B cell (primary cell): ENCODE measurements at regions not wholly inside any gene's neighbourhood (a gene's known extent, or its start where the extent isn't known, plus 50 kb on each side); places are given as distances from the start of the nearest gene placed in this dataset.

Experiments used
- ATAC-seq: fragments of 200-7000 bp; cut with Tn5 transposase; one replicate; pipeline ENCODE4 v1.10.0; 2021; ENCODE audit warnings: low read depth, mild to moderate bottlenecking, moderate number of reproducible peaks, moderate library complexity
- CTCF ChIA-PET: fragments of 350-600 bp; sonication (Branson Sonifier 250); formaldehyde crosslinking; loops from one replicate; lab custom pipeline; 2021; ENCODE audit warnings: antibody characterized with exemption, inconsistent platforms; lab: Charles Lee
- POLR2A ChIA-PET: fragments of 350-600 bp; sonication (Branson Sonifier 250); formaldehyde crosslinking; loops from one replicate; lab custom pipeline; 2021; ENCODE audit warnings: antibody characterized with exemption; lab: Charles Lee
- DNase-seq: peaks from one replicate; pipeline ENCODE4 v3.0.0; 2013
- H2AFZ ChIP-seq: 2 replicates; pipeline ENCODE4 v1.6.1; 2012; ENCODE audit warnings: mild to moderate bottlenecking, low read depth, low read length; ENCODE audit not compliant: insufficient read depth, poor library complexity, severe bottlenecking
- H3K27ac ChIP-seq, 2 donors: 1 replicate in 1 of 2; 2 replicates in 1 of 2; pipeline ENCODE4 v1.5.1; 2012 to 2013; ENCODE audit warnings: low read length in 2 of 2, mild to moderate bottlenecking in 2 of 2, moderate library complexity in 1 of 2
- H3K27me3 ChIP-seq, 4 experiments: fragments of 200-600 bp in 1 of 4; sonication (generic) in 1 of 4; replicated peaks in 1 of 4; 1 replicate in 2 of 4; 2 replicates in 2 of 4; pipeline versions ENCODE4 v1.6.1 to v1.7.0; 2013 to 2016; ENCODE audit warnings: low read length in 3 of 4, mild to moderate bottlenecking in 2 of 4, mixed read lengths in 1 of 4, moderate library complexity in 1 of 4; ENCODE audit not compliant: insufficient read depth in 4 of 4, control insufficient read depth in 3 of 4; ENCODE audit errors: control extremely low read depth in 1 of 4
- H3K36me3 ChIP-seq, 2 experiments: replicated peaks in 1 of 2; 1 replicate in 1 of 2; 2 replicates in 1 of 2; pipeline versions ENCODE4 v1.6.1 to v1.7.1; 2013; ENCODE audit warnings: low read length in 1 of 2; ENCODE audit not compliant: insufficient read depth in 2 of 2, control insufficient read depth in 1 of 2; ENCODE audit errors: control extremely low read depth in 1 of 2, extremely low read depth in 1 of 2
- H3K4me1 ChIP-seq, 2 donors: fragments of 200-600 bp in 1 of 2; sonication (generic) in 1 of 2; 1 replicate in 1 of 2; 2 replicates in 1 of 2; pipeline versions ENCODE4 v1.5.1 to v1.6.1; 2013 to 2017; ENCODE audit warnings: low read length in 2 of 2; ENCODE audit not compliant: control insufficient read depth in 2 of 2, insufficient read depth in 2 of 2
- H3K4me2 ChIP-seq: replicated peaks from 2 replicates; pipeline ENCODE3; 2012; ENCODE audit warnings: mild to moderate bottlenecking, low read depth, low read length; ENCODE audit not compliant: poor library complexity, severe bottlenecking
- H3K4me3 ChIP-seq, 5 experiments: fragments of 200-600 bp in 1 of 5; sonication (generic) in 1 of 5; 1 replicate in 3 of 5; 2 replicates in 2 of 5; pipeline versions ENCODE4 v1.5.1 to v1.7.0; 2011 to 2016; ENCODE audit warnings: low read length in 4 of 5, mild to moderate bottlenecking in 4 of 5, low read depth in 2 of 5, control low read depth in 1 of 5, moderate library complexity in 1 of 5; ENCODE audit not compliant: insufficient read depth in 1 of 5; ENCODE audit errors: control extremely low read depth in 1 of 5, extremely low read depth in 1 of 5
- H3K79me2 ChIP-seq: fragments of 200-600 bp; sonication (generic); one replicate; pipeline ENCODE4 v1.6.0; 2016; ENCODE audit warnings: low read length; ENCODE audit not compliant: control insufficient read depth, insufficient read depth
- H3K9ac ChIP-seq: fragments of 200-600 bp; sonication (generic); 2 replicates; pipeline ENCODE4 v1.6.1; 2017; ENCODE audit warnings: mild to moderate bottlenecking, low read length, moderate library complexity
- H3K9me3 ChIP-seq, 3 donors: one replicate each; pipeline versions ENCODE4 v1.6.1 to v1.7.1; 2013; ENCODE audit warnings: low read length in 2 of 3; ENCODE audit not compliant: control insufficient read depth in 2 of 3, insufficient read depth in 1 of 3; ENCODE audit errors: control extremely low read depth in 1 of 3
- H4K20me1 ChIP-seq: 2 replicates; pipeline ENCODE4 v1.6.0; 2012; ENCODE audit warnings: mild to moderate bottlenecking, low read length; ENCODE audit not compliant: insufficient read depth, control insufficient read depth, poor library complexity, severe bottlenecking
- H3K27ac Mint-ChIP-seq: one replicate; pipeline ENCODE4 v1.8.0; 2021; ENCODE audit warnings: mixed read lengths
- H3K27me3 Mint-ChIP-seq: one replicate; pipeline ENCODE4 v1.8.0; 2021; ENCODE audit warnings: mixed read lengths
- H3K4me1 Mint-ChIP-seq: one replicate; pipeline ENCODE4 v1.8.0; 2021; ENCODE audit warnings: mixed read lengths
- H3K4me3 Mint-ChIP-seq: one replicate; pipeline ENCODE4 v1.8.0; 2021; ENCODE audit warnings: mixed read lengths
- H3K9me3 Mint-ChIP-seq: one replicate; pipeline ENCODE4 v1.8.0; 2022; ENCODE audit warnings: mixed read lengths; ENCODE audit not compliant: insufficient read depth
- EZH2 ChIP-seq: IDR thresholded peaks from 2 replicates; pipeline ENCODE4 v1.6.1; 2012; ENCODE audit warnings: borderline replicate concordance, low read depth, mild to moderate bottlenecking, moderate library complexity, low read length; ENCODE audit not compliant: insufficient read depth, poor library complexity, severe bottlenecking
- WGBS: methylation state at CpG from one replicate; pipeline ENCODE4 v1.1.5; 2013; ENCODE audit warnings: missing lambda C conversion rate; ENCODE audit not compliant: insufficient coverage; 5-methylcytosine and 5-hydroxymethylcytosine counted together
- intact Hi-C: fragments of 100-400 bp; cut with micrococcal nuclease; formaldehyde crosslinking; loops from one replicate; pipeline ENCODE4 v1.10.0; 2022
- TF ChIP-seq, protein P1 (sequence below): fragments of 200-600 bp; IDR thresholded peaks from one replicate; pipeline ENCODE4 v1.8.0; 2022; ENCODE audit warnings: antibody characterized with exemption, mild to moderate bottlenecking

DNA sequence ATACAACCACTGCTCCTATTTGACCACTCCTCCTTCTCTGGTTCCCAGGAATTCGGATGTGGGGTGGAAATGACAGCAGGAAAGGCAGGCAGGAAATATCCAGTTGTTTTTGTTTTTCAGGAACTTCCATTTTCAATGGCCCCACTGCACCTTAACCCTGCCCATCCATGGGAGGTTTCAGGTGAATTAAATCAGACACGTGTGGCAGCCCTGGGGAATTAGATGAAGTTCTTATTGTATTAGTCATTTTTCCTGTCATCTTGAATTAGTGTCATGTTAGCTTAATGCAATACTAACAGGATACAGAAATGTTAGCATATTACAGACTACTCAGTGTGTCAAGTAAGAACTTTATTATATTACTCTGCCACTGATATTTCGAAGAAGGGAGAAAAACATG lies 146.4 kb downstream of the CHD9NB start:
- Histone ChIP-seq H3K79me2 (no peaks in the 10 kb centered on the region), H3K9ac (no peak overlapping the region), H3K4me3 (no peak overlapping the region), H2AFZ (no peak overlapping the region), H3K36me3 (no peaks in the 10 kb centered on the region), H3K4me1 (no peaks in the 10 kb centered on the region), H3K9me3 (no peaks in the 10 kb centered on the region), H3K27me3 (no peaks in the 10 kb centered on the region), H4K20me1 (no peaks in the 10 kb centered on the region), H3K4me2 (no peak overlapping the region), H3K27ac (no peak overlapping the region)
- H3K27ac Mint-ChIP-seq: no peak overlapping the region
- no peak for TF ChIP-seq EZH2
- TF ChIP-seq, protein P1, sequence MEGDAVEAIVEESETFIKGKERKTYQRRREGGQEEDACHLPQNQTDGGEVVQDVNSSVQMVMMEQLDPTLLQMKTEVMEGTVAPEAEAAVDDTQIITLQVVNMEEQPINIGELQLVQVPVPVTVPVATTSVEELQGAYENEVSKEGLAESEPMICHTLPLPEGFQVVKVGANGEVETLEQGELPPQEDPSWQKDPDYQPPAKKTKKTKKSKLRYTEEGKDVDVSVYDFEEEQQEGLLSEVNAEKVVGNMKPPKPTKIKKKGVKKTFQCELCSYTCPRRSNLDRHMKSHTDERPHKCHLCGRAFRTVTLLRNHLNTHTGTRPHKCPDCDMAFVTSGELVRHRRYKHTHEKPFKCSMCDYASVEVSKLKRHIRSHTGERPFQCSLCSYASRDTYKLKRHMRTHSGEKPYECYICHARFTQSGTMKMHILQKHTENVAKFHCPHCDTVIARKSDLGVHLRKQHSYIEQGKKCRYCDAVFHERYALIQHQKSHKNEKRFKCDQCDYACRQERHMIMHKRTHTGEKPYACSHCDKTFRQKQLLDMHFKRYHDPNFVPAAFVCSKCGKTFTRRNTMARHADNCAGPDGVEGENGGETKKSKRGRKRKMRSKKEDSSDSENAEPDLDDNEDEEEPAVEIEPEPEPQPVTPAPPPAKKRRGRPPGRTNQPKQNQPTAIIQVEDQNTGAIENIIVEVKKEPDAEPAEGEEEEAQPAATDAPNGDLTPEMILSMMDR: no peak
- no CpG with 5 or more reads among the region's 3 CpGs for WGBS
- peaks cover 2% of the 10 kb centered on the region for H3K27me3 Mint-ChIP-seq
- no peaks in the 10 kb centered on the region for H3K4me1 Mint-ChIP-seq
- POLR2A ChIA-PET: no interaction called here
- no peak for ATAC-seq
- peaks cover 3% of the 10 kb centered on the region for H3K9me3 Mint-ChIP-seq
- CTCF ChIA-PET: no interaction called here
- H3K4me3 Mint-ChIP-seq: no peak overlapping the region
- DNase-seq: no peak
- intact Hi-C loops: no loop called here

DNA sequence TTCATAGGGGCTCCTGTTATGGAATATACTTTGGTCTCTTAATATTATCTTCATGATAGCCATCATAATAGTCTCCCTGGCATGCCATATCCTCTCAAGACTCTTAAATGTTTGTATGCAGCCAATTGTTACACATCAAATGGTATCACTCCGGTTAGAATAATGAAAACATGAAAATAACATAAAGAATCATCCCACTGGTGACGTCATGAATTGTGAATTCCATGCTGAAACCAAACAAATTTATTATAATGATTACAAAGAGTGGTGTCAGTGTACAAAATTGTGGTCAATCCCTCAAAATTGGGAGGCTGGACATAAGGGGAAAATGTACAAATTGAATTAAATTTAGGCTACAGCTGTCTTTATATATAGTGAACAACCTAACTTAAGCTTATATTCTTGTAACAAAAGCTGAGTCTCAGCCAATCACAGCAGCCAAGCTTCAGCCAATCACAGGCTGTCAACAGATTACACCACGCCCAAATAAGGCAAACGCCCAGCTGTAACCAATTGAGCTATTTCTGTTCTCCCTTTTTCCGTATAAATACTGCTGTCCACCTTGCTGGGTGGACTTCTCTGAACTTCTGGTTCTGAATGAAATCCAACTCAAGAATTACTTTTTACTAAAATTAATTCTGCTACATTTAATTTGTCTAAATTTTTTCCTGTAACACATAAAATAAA lies 156.1 kb downstream of the CHD9NB start:
- Mint-ChIP-seq H3K27ac (no peak overlapping the region), H3K4me3 (no peak overlapping the region), H3K27me3 (peaks cover 17% of the 10 kb centered on the region), H3K4me1 (no peaks in the 10 kb centered on the region), H3K9me3 (no peaks in the 10 kb centered on the region)
- Histone ChIP-seq H4K20me1 (no peaks in the 10 kb centered on the region), H3K79me2 (no peaks in the 10 kb centered on the region), H3K4me2 (no peak overlapping the region), H3K9ac (no peak overlapping the region), H3K27me3 (no peaks in the 10 kb centered on the region), H3K4me1 (no peaks in the 10 kb centered on the region), H3K9me3 (peaks cover 0 to 3% (median 1%) of the 10 kb centered on the region in 3 donors), H3K36me3 (no peaks in the 10 kb centered on the region), H3K27ac (no peak overlapping the region), H2AFZ (no peak overlapping the region), H3K4me3 (no peak overlapping the region)
- intact Hi-C loops: no loop called here
- CTCF ChIA-PET: no interaction called here
- TF ChIP-seq EZH2: no peak
- TF ChIP-seq, protein P1: no peak
- no peak for ATAC-seq
- no peak for DNase-seq
- POLR2A ChIA-PET: no interaction called here
- WGBS: 78% methylated on average over 3 of the region's 5 CpGs
